ENCODE measurements at regions not wholly inside any gene's neighbourhood (a gene's known extent, or its start where the extent isn't known, plus 50 kb on each side); places are given as distances from the start of the nearest gene placed in this dataset.
"Not testable (repeated sequence)": the region's sequence is repeated elsewhere in the genome, so short reads cannot be mapped to it uniquely, and the experiment has no call there.

- ATAC-seq = no peak
Measured at GRCh38 chrX:16320765-16321355, 153.6 kb downstream of the MAGEB17 start.

GRCh38 chrX:16333453-16333852, 166.2 kb downstream of the MAGEB17 start:
- ATAC-seq = no peak

- no peak for ATAC-seq
Measured at GRCh38 chrX:16335181-16335580, 167.9 kb downstream of the MAGEB17 start.

- ATAC-seq = no peak
Measured at GRCh38 chrX:16347968-16348670, 180.8 kb downstream of the MAGEB17 start.

- ATAC-seq = no peak
Measured at GRCh38 chrX:16357902-16358301, 190.6 kb downstream of the MAGEB17 start.

- ATAC-seq = not testable (repeated sequence)
Measured at GRCh38 chrX:16360056-16360455, 192.8 kb downstream of the MAGEB17 start.

GRCh38 chrX:16368696-16369095, 201.4 kb downstream of the MAGEB17 start:
- ATAC-seq = no peak

GRCh38 chrX:16376056-16376455, 208.8 kb downstream of the MAGEB17 start:
- ATAC-seq = no peak

GRCh38 chrX:16386126-16386525, 218.8 kb downstream of the MAGEB17 start:
- no peak for ATAC-seq

- no peak for ATAC-seq
Measured at GRCh38 chrX:16392597-16392996, 225.3 kb downstream of the MAGEB17 start.

GRCh38 chrX:16394290-16394689, 227.0 kb downstream of the MAGEB17 start:
- no peak for ATAC-seq

- no peak for ATAC-seq
Measured at GRCh38 chrX:16403808-16404207, 236.5 kb downstream of the MAGEB17 start.

- no peak for ATAC-seq
Measured at GRCh38 chrX:16416588-16416987, 233.4 kb upstream of the S100G start.

GRCh38 chrX:16418650-16419049, 231.3 kb upstream of the S100G start:
- ATAC-seq = no peak

- ATAC-seq = no peak
Measured at GRCh38 chrX:16427668-16428067, 222.3 kb upstream of the S100G start.

- no peak for ATAC-seq
Measured at GRCh38 chrX:16429406-16429805, 220.6 kb upstream of the S100G start.

- no peak for ATAC-seq
Measured at GRCh38 chrX:16431266-16431665, 218.7 kb upstream of the S100G start.

GRCh38 chrX:16433021-16433420, 216.9 kb upstream of the S100G start:
- no peak for ATAC-seq

GRCh38 chrX:16435399-16435986, 214.5 kb upstream of the S100G start:
- ATAC-seq = no peak

GRCh38 chrX:16436348-16437188, 213.4 kb upstream of the S100G start:
- peak; percentile 77 for ATAC-seq

- ATAC-seq = no peak
Measured at GRCh38 chrX:16440446-16440845, 209.5 kb upstream of the S100G start.

- peak; percentile 35 for ATAC-seq
Measured at GRCh38 chrX:16444353-16444752, 205.6 kb upstream of the S100G start.

- peak; percentile 52 for ATAC-seq
Measured at GRCh38 chrX:16445166-16445752, 204.7 kb upstream of the S100G start.
